Activated naive CD8-positive, alpha-beta T cell treated with anti-CD3 and anti-CD28 coated beads, Interleukin-2, amount 10 ng/mL, durations not matched to agents 7 days and 5 days (primary cell): ENCODE measurements at regions not wholly inside any gene's neighbourhood (a gene's known extent, or its start where the extent isn't known, plus 50 kb on each side); places are given as distances from the start of the nearest gene placed in this dataset.

Source experiments
- ATAC-seq: fragments of 150-1000 bp; cut with Tn5 transposase; one replicate; pipeline ENCODE4 v1.10.0; 2021; ENCODE audit warnings: low read depth, moderate library complexity
- POLR2A ChIA-PET: fragments of 350-600 bp; sonication (Branson Sonifier 250); formaldehyde crosslinking; loops from one replicate; lab custom pipeline; 2021; ENCODE audit warnings: antibody characterized with exemption; lab: Charles Lee
- DNase-seq: peaks from one replicate; pipeline ENCODE4 v3.0.0; 2021
- H3K27ac Mint-ChIP-seq: one replicate; pipeline ENCODE4 v1.8.0; 2022; ENCODE audit warnings: mild to moderate bottlenecking, mixed read lengths
- H3K27me3 Mint-ChIP-seq: one replicate; pipeline ENCODE4 v1.8.0; 2022; ENCODE audit warnings: mild to moderate bottlenecking, moderate library complexity, mixed read lengths
- H3K36me3 Mint-ChIP-seq: one replicate; pipeline ENCODE4 v1.8.0; 2021; ENCODE audit warnings: mild to moderate bottlenecking, mixed read lengths
- H3K4me1 Mint-ChIP-seq: one replicate; pipeline ENCODE4 v1.8.0; 2021; ENCODE audit warnings: mixed read lengths
- H3K4me3 Mint-ChIP-seq: one replicate; pipeline ENCODE4 v1.8.0; 2022; ENCODE audit warnings: mild to moderate bottlenecking, moderate library complexity, mixed read lengths
- H3K9me3 Mint-ChIP-seq: one replicate; pipeline ENCODE4 v1.8.0; 2021; ENCODE audit warnings: mixed read lengths

DNA sequence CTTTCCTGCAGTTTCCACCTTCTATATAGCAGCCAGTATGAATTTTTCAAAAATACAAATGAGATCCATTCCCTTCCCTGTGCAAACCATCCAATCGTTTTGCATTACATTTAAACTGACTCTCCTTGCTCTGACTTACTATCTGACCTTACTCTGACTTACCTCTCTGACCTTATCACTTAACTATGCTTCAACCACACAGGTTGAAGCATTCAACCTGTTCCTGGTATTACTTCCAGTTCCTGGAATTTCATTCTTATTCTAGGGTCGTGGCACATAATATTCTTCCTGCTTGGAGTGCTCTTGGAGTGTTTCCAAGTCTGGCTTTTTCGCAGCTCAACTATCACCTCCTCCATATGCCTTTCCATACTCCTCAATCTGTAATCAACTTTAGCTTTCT lies 850.6 kb upstream of the CHAC2 start:
- no peak for DNase-seq
- H3K36me3 Mint-ChIP-seq = no peaks in the 10 kb centered on the region
- H3K27ac Mint-ChIP-seq = no peak overlapping the region
- peaks cover 1% of the 10 kb centered on the region for H3K9me3 Mint-ChIP-seq
- POLR2A ChIA-PET = no interaction called here
- ATAC-seq = no peak
- no peaks in the 10 kb centered on the region for H3K4me1 Mint-ChIP-seq
- H3K27me3 Mint-ChIP-seq = no peaks in the 10 kb centered on the region
- H3K4me3 Mint-ChIP-seq = no peak overlapping the region

GRCh38 chr2:52904355-52904891 lies 863.2 kb upstream of the CHAC2 start:
- H3K4me3 Mint-ChIP-seq = no peak overlapping the region

DNA sequence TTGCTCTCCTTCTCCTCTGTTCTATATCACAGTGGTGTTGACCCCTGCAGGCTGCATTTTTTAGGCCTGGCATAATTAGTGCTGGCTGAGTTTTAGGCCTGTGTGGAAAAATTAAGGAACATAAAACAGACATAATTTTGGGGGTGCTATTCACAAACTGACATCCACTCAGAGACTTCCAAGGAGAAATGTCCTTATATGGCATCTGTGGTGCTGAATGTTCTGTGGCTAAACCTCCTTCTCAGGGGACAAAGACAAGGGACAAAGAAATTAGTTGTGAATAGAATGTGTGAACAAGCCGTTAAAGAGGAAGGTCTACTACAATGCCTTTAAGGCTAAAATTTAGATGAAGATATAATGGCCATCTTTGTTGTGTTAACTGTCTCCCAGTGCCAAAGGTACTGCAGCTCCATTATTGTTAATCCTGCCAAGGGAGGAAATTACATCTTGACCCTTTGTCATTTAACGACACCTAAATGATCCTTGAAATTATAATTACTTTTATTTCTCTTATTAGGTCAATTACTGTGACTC lies 870.0 kb upstream of the CHAC2 start:
- Mint-ChIP-seq H3K27me3 (no peaks in the 10 kb centered on the region), H3K36me3 (no peaks in the 10 kb centered on the region), H3K27ac (no peak overlapping the region), H3K4me1 (no peaks in the 10 kb centered on the region), H3K9me3 (peaks cover 17% of the 10 kb centered on the region), H3K4me3 (no peak overlapping the region)
- DNase-seq (no peak), ATAC-seq (no peak)
- POLR2A ChIA-PET = no interaction called here

More at GRCh38 chr2:52904355-52904891, 863.2 kb upstream of the CHAC2 start:
- no peak for ATAC-seq
- peaks cover 9% of the 10 kb centered on the region for H3K9me3 Mint-ChIP-seq
- no peaks in the 10 kb centered on the region for H3K36me3 Mint-ChIP-seq
- no peaks in the 10 kb centered on the region for H3K27me3 Mint-ChIP-seq
- no peak overlapping the region for H3K27ac Mint-ChIP-seq
- no peak for DNase-seq
- POLR2A ChIA-PET = no interaction called here
- H3K4me1 Mint-ChIP-seq = no peaks in the 10 kb centered on the region

- Mint-ChIP-seq H3K27me3 (no peaks in the 10 kb centered on the region), H3K9me3 (peaks cover 14% of the 10 kb centered on the region), H3K4me3 (no peak overlapping the region), H3K27ac (no peak overlapping the region), H3K36me3 (no peaks in the 10 kb centered on the region), H3K4me1 (no peaks in the 10 kb centered on the region)
- POLR2A ChIA-PET = no interaction called here
- no peak for DNase-seq
- no peak for ATAC-seq
Measured at GRCh38 chr2:52895726-52896340, 871.8 kb upstream of the CHAC2 start.

DNA sequence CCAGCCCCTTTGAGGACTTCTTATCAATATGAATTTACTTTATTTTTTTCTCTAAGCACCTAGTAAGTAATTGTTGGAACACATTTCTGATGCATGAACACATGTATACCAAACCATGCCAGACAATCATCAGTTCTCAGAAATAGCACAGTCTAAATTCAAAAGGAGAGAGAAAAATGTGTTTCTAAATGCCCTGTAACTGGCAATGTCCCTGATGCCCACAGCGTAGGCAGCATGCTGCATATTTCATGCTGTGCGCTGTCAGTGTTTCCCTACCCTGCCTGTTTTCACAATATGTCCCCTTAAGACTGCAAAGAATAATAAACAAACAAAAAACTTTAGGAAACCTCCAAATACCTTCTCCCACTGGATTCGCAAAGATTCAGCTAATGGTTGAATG lies 881.0 kb upstream of the CHAC2 start:
- Mint-ChIP-seq H3K27ac (no peak overlapping the region), H3K4me3 (no peak overlapping the region), H3K36me3 (no peaks in the 10 kb centered on the region), H3K9me3 (peaks cover 2% of the 10 kb centered on the region), H3K4me1 (no peaks in the 10 kb centered on the region), H3K27me3 (no peaks in the 10 kb centered on the region)
- DNase-seq (no peak), ATAC-seq (no peak)
- POLR2A ChIA-PET = no interaction called here

- H3K27me3 Mint-ChIP-seq = no peaks in the 10 kb centered on the region
- H3K9me3 Mint-ChIP-seq = peaks cover 1% of the 10 kb centered on the region
- no peaks in the 10 kb centered on the region for H3K36me3 Mint-ChIP-seq
- POLR2A ChIA-PET = no interaction called here
- H3K4me1 Mint-ChIP-seq = no peaks in the 10 kb centered on the region
- no peak overlapping the region for H3K27ac Mint-ChIP-seq
- ATAC-seq (no peak), DNase-seq (no peak)
- no peak overlapping the region for H3K4me3 Mint-ChIP-seq
Measured at GRCh38 chr2:52884761-52885352, 882.7 kb upstream of the CHAC2 start.

DNA sequence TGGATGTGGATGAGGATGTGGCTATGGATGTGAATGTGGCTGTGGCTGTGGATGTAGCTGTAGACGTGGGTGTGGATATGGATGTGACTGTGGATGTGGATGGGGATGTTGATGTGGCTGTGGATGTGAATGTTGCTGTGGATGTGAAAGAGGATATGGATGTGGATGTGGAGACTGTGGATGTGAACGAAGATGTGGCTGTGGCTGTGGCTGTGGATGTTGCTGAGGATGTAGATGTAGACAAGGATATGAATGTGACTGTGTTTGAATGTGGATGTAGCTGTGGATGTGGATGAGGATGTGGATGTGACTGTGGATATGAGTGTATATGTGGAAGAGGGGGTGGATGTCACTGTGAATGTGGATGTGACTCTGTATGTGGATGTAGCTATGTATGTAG lies 884.6 kb upstream of the CHAC2 start:
- POLR2A ChIA-PET = no interaction called here
- no peak for DNase-seq
- no peak overlapping the region for H3K27ac Mint-ChIP-seq
- H3K4me1 Mint-ChIP-seq = no peaks in the 10 kb centered on the region
- no peaks in the 10 kb centered on the region for H3K9me3 Mint-ChIP-seq
- no peak overlapping the region for H3K4me3 Mint-ChIP-seq
- H3K27me3 Mint-ChIP-seq = no peaks in the 10 kb centered on the region
- ATAC-seq = no peak
- no peaks in the 10 kb centered on the region for H3K36me3 Mint-ChIP-seq

- Mint-ChIP-seq H3K9me3 (no peaks in the 10 kb centered on the region), H3K27me3 (no peaks in the 10 kb centered on the region), H3K27ac (no peak overlapping the region), H3K4me3 (no peak overlapping the region), H3K4me1 (no peaks in the 10 kb centered on the region), H3K36me3 (no peaks in the 10 kb centered on the region)
- ATAC-seq (no peak), DNase-seq (no peak)
- POLR2A ChIA-PET = no interaction called here
Measured at GRCh38 chr2:52881606-52882005, 886.0 kb upstream of the CHAC2 start.

DNA sequence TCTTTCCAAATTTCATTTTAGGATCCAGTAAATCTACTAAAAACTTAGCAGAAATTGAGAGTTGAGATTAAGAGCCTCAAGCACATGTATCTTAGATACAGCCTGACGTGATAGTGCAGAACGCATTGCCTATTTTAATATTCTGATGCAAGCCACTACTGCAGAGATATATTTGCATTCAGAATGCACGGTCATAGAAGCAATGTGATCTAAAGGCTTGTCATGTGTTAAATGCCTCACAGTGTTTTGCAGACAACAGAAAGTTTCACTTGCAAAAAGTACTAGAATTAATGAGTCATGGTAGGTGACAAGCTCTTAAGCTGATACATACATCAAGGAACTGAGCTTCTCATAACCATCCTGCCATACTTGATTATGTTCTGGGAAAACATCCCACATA lies 886.7 kb upstream of the CHAC2 start:
- H3K27ac Mint-ChIP-seq = no peak overlapping the region
- H3K4me1 Mint-ChIP-seq = no peaks in the 10 kb centered on the region
- ATAC-seq = no peak
- H3K27me3 Mint-ChIP-seq = no peaks in the 10 kb centered on the region
- POLR2A ChIA-PET = no interaction called here
- DNase-seq = no peak
- no peak overlapping the region for H3K4me3 Mint-ChIP-seq
- no peaks in the 10 kb centered on the region for H3K36me3 Mint-ChIP-seq
- H3K9me3 Mint-ChIP-seq = no peaks in the 10 kb centered on the region

GRCh38 chr2:52879561-52879960 lies 888.0 kb upstream of the CHAC2 start:
- Mint-ChIP-seq H3K9me3 (no peaks in the 10 kb centered on the region), H3K27ac (no peak overlapping the region), H3K36me3 (no peaks in the 10 kb centered on the region), H3K4me3 (no peak overlapping the region), H3K27me3 (no peaks in the 10 kb centered on the region), H3K4me1 (no peaks in the 10 kb centered on the region)
- no peak for DNase-seq
- ATAC-seq = no peak
- POLR2A ChIA-PET = no interaction called here

- ATAC-seq (no peak), DNase-seq (no peak)
- Mint-ChIP-seq H3K4me1 (no peaks in the 10 kb centered on the region), H3K36me3 (no peaks in the 10 kb centered on the region), H3K27ac (no peak overlapping the region), H3K9me3 (no peaks in the 10 kb centered on the region), H3K4me3 (no peak overlapping the region), H3K27me3 (no peaks in the 10 kb centered on the region)
- POLR2A ChIA-PET = no interaction called here
Measured at GRCh38 chr2:52877703-52878102, 889.9 kb upstream of the CHAC2 start.

GRCh38 chr2:52874466-52875106 lies 893.0 kb upstream of the CHAC2 start:
- POLR2A ChIA-PET = no interaction called here
- Mint-ChIP-seq H3K36me3 (no peaks in the 10 kb centered on the region), H3K4me3 (no peak overlapping the region), H3K4me1 (no peaks in the 10 kb centered on the region), H3K9me3 (no peaks in the 10 kb centered on the region), H3K27me3 (no peaks in the 10 kb centered on the region), H3K27ac (no peak overlapping the region)
- DNase-seq = no peak
- no peak for ATAC-seq

DNA sequence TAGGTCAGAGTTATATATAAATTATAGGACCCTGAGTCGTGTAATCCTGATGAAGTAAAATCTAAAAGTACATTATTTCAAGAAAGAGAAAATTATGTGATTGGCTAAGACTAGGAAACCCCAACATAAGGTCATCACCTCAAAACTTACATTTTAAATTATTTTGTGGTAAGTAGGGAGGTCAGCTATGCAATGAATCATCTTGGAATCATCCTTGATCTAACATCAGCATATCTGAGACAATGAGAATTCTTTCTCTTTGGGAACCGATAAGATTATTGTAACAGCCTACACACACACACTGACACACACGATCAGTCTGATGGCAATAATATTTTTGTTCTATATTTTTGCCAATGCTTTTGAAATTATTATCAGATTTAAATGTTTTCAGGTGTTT lies 904.8 kb upstream of the CHAC2 start:
- Mint-ChIP-seq H3K27me3 (no peaks in the 10 kb centered on the region), H3K36me3 (no peaks in the 10 kb centered on the region), H3K4me1 (no peaks in the 10 kb centered on the region), H3K27ac (no peak overlapping the region), H3K4me3 (no peak overlapping the region), H3K9me3 (no peaks in the 10 kb centered on the region)
- DNase-seq = no peak
- no peak for ATAC-seq
- POLR2A ChIA-PET = no interaction called here

GRCh38 chr2:52861596-52861995 lies 906.0 kb upstream of the CHAC2 start:
- POLR2A ChIA-PET = no interaction called here
- Mint-ChIP-seq H3K4me3 (no peak overlapping the region), H3K27me3 (no peaks in the 10 kb centered on the region), H3K9me3 (no peaks in the 10 kb centered on the region), H3K4me1 (no peaks in the 10 kb centered on the region), H3K36me3 (no peaks in the 10 kb centered on the region), H3K27ac (no peak overlapping the region)
- DNase-seq = no peak
- no peak for ATAC-seq
